ENCODE measurements at regions not wholly inside any gene's neighbourhood (a gene's known extent, or its start where the extent isn't known, plus 50 kb on each side); places are given as distances from the start of the nearest gene placed in this dataset.

DNA sequence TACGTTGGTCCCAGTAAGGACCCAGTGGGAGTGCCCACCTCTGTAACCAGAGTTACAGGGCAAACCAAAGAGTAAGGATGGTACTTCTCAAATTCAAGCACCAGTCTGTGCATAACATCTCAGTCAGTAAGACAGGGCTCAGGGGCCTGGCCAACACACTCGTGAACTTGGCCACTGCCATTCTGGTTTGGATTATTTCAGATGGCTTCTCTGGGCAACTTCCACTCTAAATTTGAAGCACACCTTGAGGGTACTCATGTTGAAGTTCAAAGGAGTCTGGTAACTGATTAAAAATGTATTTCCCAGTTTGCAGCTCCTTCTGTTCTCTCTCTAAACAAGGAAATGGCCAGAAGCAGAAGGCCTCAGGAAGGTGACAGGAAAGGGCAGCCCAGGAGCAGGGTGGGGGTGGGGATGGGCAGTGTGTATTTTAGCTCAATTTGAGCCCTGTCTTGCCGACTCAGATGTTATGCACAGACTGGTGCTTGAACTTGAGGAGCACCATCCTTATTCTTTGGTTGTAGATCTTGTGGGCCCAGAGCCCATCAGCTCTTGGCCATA is 107.3 kb upstream of the GLI3 start:
- no peak for TF ChIP-seq SP1 (IDR thresholded peaks at IDR 0.05)
- TF ChIP-seq SUZ12 (IDR thresholded peaks at IDR 0.05) = no peak

Data from HEK293T (cell line).